ENCODE measurements at regions not wholly inside any gene's neighbourhood (a gene's known extent, or its start where the extent isn't known, plus 50 kb on each side); places are given as distances from the start of the nearest gene placed in this dataset.

DNA sequence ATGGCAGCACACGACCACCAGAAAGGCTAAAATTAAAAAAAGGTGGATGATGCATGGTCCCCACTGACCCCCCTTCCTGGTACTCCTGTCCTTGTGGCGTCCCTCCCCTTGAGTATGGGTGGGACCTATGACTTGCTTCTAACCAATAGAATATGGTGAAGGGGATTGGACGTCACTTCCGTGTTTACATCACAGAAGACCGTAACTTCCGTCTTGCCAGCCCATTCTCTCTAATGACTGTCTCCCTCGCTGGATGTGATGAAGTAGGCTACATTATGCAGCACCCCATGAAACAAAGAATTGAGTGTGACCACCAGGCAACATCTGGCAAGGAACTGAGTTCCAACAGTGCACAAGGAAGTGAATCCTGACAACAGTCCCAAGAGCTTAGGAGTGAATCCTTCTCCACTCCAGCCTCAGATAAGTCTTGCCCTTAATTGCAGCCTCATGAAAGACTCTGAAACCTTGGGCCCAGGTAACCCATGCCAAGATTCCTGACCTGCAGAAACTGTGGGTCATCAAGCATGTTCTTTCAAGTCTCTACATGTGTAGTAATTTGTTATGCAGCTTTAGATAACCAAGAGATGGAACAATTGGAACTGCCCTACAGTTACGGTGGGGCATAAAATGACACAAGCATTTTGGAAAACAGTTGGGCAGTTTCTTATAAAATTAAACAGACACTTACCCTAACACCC is 80.1 kb upstream of the NPAS2 start:
- TF ChIP-seq YY1 (IDR thresholded peaks at IDR 0.05; ENCODE audit: insufficient read depth, insufficient read length) (no peak), ZNF274 (IDR thresholded peaks at IDR 0.05; ENCODE audit: low read depth, low read length) (no peak)

Measured in NT2/D1 (cell line).